GM12878 (cell line): ENCODE measurements at regions not wholly inside any gene's neighbourhood (a gene's known extent, or its start where the extent isn't known, plus 50 kb on each side); places are given as distances from the start of the nearest gene placed in this dataset.

Experiments used
- ATAC-seq: fragments of 200-7000 bp; cut with Tn5 transposase; 3 replicates; pipeline ENCODE4 v1.9.1; 2020; ENCODE audit warnings: mild to moderate bottlenecking, moderate library complexity
- BruUV-seq: library from RNA; stranded (reverse); fragments of 400-500 nt; replicated peaks from 2 replicates; lab custom pipeline; 2021; lab: Mats Ljungman, UMichigan
- CTCF ChIA-PET: fragments of 300-600 bp; sonication (Branson Sonifier 250); formaldehyde crosslinking; extraction: SDS; loops from one replicate; lab custom pipeline; 2021; ENCODE audit warnings: inconsistent platforms; lab: Yijun Ruan, JAX
- POLR2A ChIA-PET: fragments of 350-600 bp; formaldehyde crosslinking; extraction: SDS; loops from one replicate; lab custom pipeline; 2021; ENCODE audit warnings: inconsistent platforms; lab: Charles Lee
- RAD21 ChIA-PET: fragments of 300-600 bp; sonication (Branson Sonifier 250); formaldehyde crosslinking; loops from one replicate; lab custom pipeline; 2023; ENCODE audit warnings: antibody characterized with exemption; ENCODE audit not compliant: unreplicated experiment; lab: Charles Lee
- SMC1A ChIA-PET: fragments of 300-600 bp; sonication (Branson Sonifier 250); formaldehyde crosslinking; loops from one replicate; lab custom pipeline; 2023; ENCODE audit not compliant: unreplicated experiment, uncharacterized antibody; lab: Charles Lee
- DNase-seq: peaks from one replicate; pipeline ENCODE4 v3.0.0-alpha.2; 2011; ENCODE audit warnings: low read depth, low spot score
- FAIRE-seq: peaks from 3 replicates; lab custom pipeline; 2011; peaks lifted over from hg19 to GRCh38; lab: Jason Lieb, UNC
- H2AFZ ChIP-seq: 2 replicates; pipeline ENCODE4 v1.6.0; 2011; ENCODE audit warnings: low read depth, low read length, control low read depth; ENCODE audit not compliant: control insufficient read depth
- H3K27ac ChIP-seq: 2 replicates; pipeline ENCODE4 v1.5.1; 2011; ENCODE audit warnings: control low read depth; ENCODE audit not compliant: control insufficient read depth, insufficient read depth
- H3K27me3 ChIP-seq, 2 experiments: replicated peaks in 1 of 2; 2 replicates each; pipeline versions ENCODE4 v1.6.0 to v1.6.1; 2011; ENCODE audit warnings: low read length in 1 of 2; ENCODE audit not compliant: control insufficient read depth in 2 of 2, insufficient read depth in 2 of 2
- H3K36me3 ChIP-seq, 2 experiments: 2 replicates each; pipeline ENCODE4 v1.5.1; 2011; ENCODE audit warnings: low read length in 1 of 2; ENCODE audit not compliant: control insufficient read depth in 2 of 2, insufficient read depth in 2 of 2
- H3K4me1 ChIP-seq: 2 replicates; pipeline ENCODE4 v1.6.1; 2011; ENCODE audit warnings: mild to moderate bottlenecking, low read length, moderate library complexity, mixed read lengths; ENCODE audit not compliant: control insufficient read depth, insufficient read depth
- H3K4me2 ChIP-seq: 2 replicates; pipeline ENCODE4 v1.6.0; 2011; ENCODE audit warnings: control low read depth; ENCODE audit not compliant: control insufficient read depth, insufficient read depth
- H3K4me3 ChIP-seq: fragments of 200-600 bp; sonication (generic); 2 replicates; pipeline ENCODE4 v1.5.1; 2016
- H3K79me2 ChIP-seq: 2 replicates; pipeline ENCODE4 v1.6.0; 2011; ENCODE audit warnings: low read length; ENCODE audit not compliant: control insufficient read depth, insufficient read depth
- H3K9ac ChIP-seq: 2 replicates; pipeline ENCODE4 v1.8.0; 2011; ENCODE audit warnings: low read length, control low read depth, mixed read lengths; ENCODE audit not compliant: control insufficient read depth, insufficient read depth
- H3K9me3 ChIP-seq: replicated peaks from 3 replicates; pipeline ENCODE4 v1.5.1; 2011; ENCODE audit warnings: mild to moderate bottlenecking, low read length; ENCODE audit not compliant: control insufficient read depth, insufficient read depth
- H4K20me1 ChIP-seq: 2 replicates; pipeline ENCODE4 v1.6.0; 2011; ENCODE audit not compliant: control insufficient read depth, insufficient read depth
- CHD4 ChIP-seq: fragments of 200-600 bp; sonication (generic); IDR thresholded peaks from 2 replicates; pipeline ENCODE4 v1.6.1; 2016; ENCODE audit warnings: mild to moderate bottlenecking
- CTCF ChIP-seq, 3 experiments: IDR thresholded peaks in 2 of 3; conservative IDR thresholded peaks in 1 of 3; 2 replicates each; pipeline ENCODE4 v1.5.1; 2011; ENCODE audit warnings: low read depth in 3 of 3, low read length in 3 of 3, mild to moderate bottlenecking in 3 of 3, control low read depth in 2 of 3, moderate library complexity in 2 of 3, inconsistent platforms in 1 of 3, mixed read lengths in 1 of 3; ENCODE audit not compliant: control insufficient read depth in 2 of 3, insufficient read depth in 1 of 3; ENCODE audit errors: extremely low read depth in 1 of 3
- EP300 ChIP-seq, 2 experiments: fragments of 150-350 bp in 1 of 2; IDR thresholded peaks; 2 replicates each; pipeline ENCODE4 v1.6.1; 2011 to 2012; ENCODE audit warnings: low read depth in 2 of 2, low read length in 2 of 2, borderline replicate concordance in 1 of 2, improper control_type of control experiment in 1 of 2, inconsistent platforms in 1 of 2; ENCODE audit not compliant: control insufficient read depth in 1 of 2
- ETV6 ChIP-seq, 2 experiments: fragments of 450-650 bp in 1 of 2; IDR thresholded peaks in 1 of 2; conservative IDR thresholded peaks in 1 of 2; 2 replicates each; pipeline ENCODE4 v1.6.1; 2014; ENCODE audit warnings: antibody characterized with exemption in 1 of 2, borderline replicate concordance in 1 of 2, low read depth in 1 of 2, mild to moderate bottlenecking in 1 of 2, moderate library complexity in 1 of 2
- HDAC2 ChIP-seq: fragments of 200-600 bp; sonication (generic); IDR thresholded peaks from 2 replicates; pipeline ENCODE4 v1.6.1; 2017
- MXI1 ChIP-seq: fragments of 150-350 bp; IDR thresholded peaks from 2 replicates; pipeline ENCODE4 v1.6.1; 2011; ENCODE audit warnings: low read depth, mild to moderate bottlenecking, inconsistent platforms, low read length, improper control_type of control experiment
- MYB ChIP-seq: fragments of 150-350 bp; IDR thresholded peaks from 2 replicates; pipeline ENCODE4 v1.6.1; 2014; ENCODE audit warnings: mild to moderate bottlenecking, low read depth, low read length, borderline replicate concordance
- NFXL1 ChIP-seq: fragments of 450-650 bp; IDR thresholded peaks from 2 replicates; pipeline ENCODE4 v1.6.1; 2017; ENCODE audit warnings: antibody characterized with exemption, mild to moderate bottlenecking, borderline replicate concordance
- NR2C2 ChIP-seq: IDR thresholded peaks from 2 replicates; pipeline ENCODE4 v1.6.1; 2011; ENCODE audit warnings: borderline replicate concordance, low read depth; ENCODE audit not compliant: control insufficient read depth, insufficient read length
- RELA ChIP-seq: fragments of 450-650 bp; IDR thresholded peaks from 2 replicates; pipeline ENCODE4 v1.8.0; 2014; ENCODE audit warnings: borderline replicate concordance; ENCODE audit not compliant: partially characterized antibody
- SIN3A ChIP-seq: IDR thresholded peaks from 2 replicates; pipeline ENCODE4 v1.6.1; 2012; ENCODE audit warnings: low read depth, low read length, improper control_type of control experiment
- SPI1 ChIP-seq: IDR thresholded peaks from 2 replicates; pipeline ENCODE4 v1.6.1; 2011; ENCODE audit warnings: low read depth, mild to moderate bottlenecking, low read length, moderate library complexity, borderline replicate concordance; ENCODE audit not compliant: insufficient read depth
- USF2 ChIP-seq: IDR thresholded peaks from 2 replicates; pipeline ENCODE4 v1.6.1; 2011; ENCODE audit warnings: low read depth, low read length, improper control_type of control experiment, borderline replicate concordance
- WGBS: methylation state at CpG from one replicate; pipeline ENCODE4 v1.1.6; 2016; ENCODE audit warnings: low lambda C conversion rate; ENCODE audit not compliant: insufficient replicate concordance, insufficient coverage; ENCODE audit errors: missing lambda C conversion rate; 5-methylcytosine and 5-hydroxymethylcytosine counted together
- in situ Hi-C: fragments of 300-500 bp; cut with MboI; formaldehyde crosslinking; loops from 9 replicates; pipeline ENCODE4 v1.14.3; 2018; ENCODE audit warnings: mixed read lengths
- intact Hi-C: fragments of 100-400 bp; cut with micrococcal nuclease; formaldehyde crosslinking; loops from one replicate; pipeline ENCODE4 v1.14.2; 2022; ENCODE audit not compliant: unreplicated experiment
- TF ChIP-seq, protein P1 (sequence below): fragments of 450-650 bp; IDR thresholded peaks from 2 replicates; pipeline ENCODE4 v1.6.1; 2017; ENCODE audit warnings: mild to moderate bottlenecking, moderate library complexity
- TF ChIP-seq, protein P2 (sequence below): fragments of 450-650 bp; IDR thresholded peaks from 2 replicates; pipeline ENCODE4 v1.6.1; 2017; ENCODE audit warnings: mild to moderate bottlenecking

- no peaks in the 10 kb centered on the region for H3K4me1 ChIP-seq
- no TSS peak for BruUV-seq
- no peak overlapping the region for H3K4me2 ChIP-seq
- in situ Hi-C loops (loop anchor here (25.0 kb wide), 1 partner anchor 815 kb away; no protein-coding TSS in a partner anchor), intact Hi-C loops (no loop called here)
- no peaks in the 10 kb centered on the region for H4K20me1 ChIP-seq
- DNase-seq = no peak
- H3K36me3 ChIP-seq = no peaks in the 10 kb centered on the region
- ChIA-PET RAD21 (no interaction called here), CTCF (interaction anchor here (0.8 kb wide), 1 partner anchor 26 kb away, joined by 3 read pairs; no protein-coding TSS in a partner anchor), POLR2A (interaction anchor here (0.7 to 1.1 kb wide), 2 partner anchors 14 to 55 kb away, joined by 4 to 5 read pairs; no protein-coding TSS in a partner anchor), SMC1A (interaction anchor here (0.6 kb wide), 1 partner anchor 646 kb away, joined by 3 read pairs; no protein-coding TSS in a partner anchor)
- no peak overlapping the region for H3K9ac ChIP-seq
- no peak for FAIRE-seq
- H3K27ac ChIP-seq = no peak overlapping the region
- no peak overlapping the region for H3K4me3 ChIP-seq
- no peaks in the 10 kb centered on the region; a peak in 1 of 4 replicates for H3K27me3 ChIP-seq
- ATAC-seq = no peak
- H2AFZ ChIP-seq = no peak overlapping the region
- no peaks in the 10 kb centered on the region for H3K79me2 ChIP-seq
- WGBS = 61% methylated on average over 3 of the region's 3 CpGs
- no peaks in the 10 kb centered on the region; the same call in 2 of the 3 replicates for H3K9me3 ChIP-seq
- TF ChIP-seq MXI1 (no peak), SIN3A (no peak), ETV6 (conservative IDR thresholded peaks at IDR 0.05 in 1 of 2, IDR thresholded peaks at IDR 0.05 in 1 of 2; ENCODE audit: borderline replicate concordance in 1 of 2, low read depth in 1 of 2) (no peak), EP300 (IDR thresholded peaks at IDR 0.05; ENCODE audit: borderline replicate concordance in 1 of 2, control insufficient read depth in 1 of 2, low read depth in 2 of 2, low read length in 2 of 2) (no peak), NR2C2 (no peak), SPI1 (no peak), RELA (no peak), CTCF (IDR thresholded peaks at IDR 0.05 in 2 of 3, conservative IDR thresholded peaks at IDR 0.05 in 1 of 3; ENCODE audit: control insufficient read depth in 2 of 3, extremely low read depth in 1 of 3, insufficient read depth in 1 of 3, low read depth in 3 of 3, low read length in 3 of 3) (no peak), HDAC2 (no peak), USF2 (no peak), CHD4 (no peak), MYB (no peak), NFXL1 (no peak)
- TF ChIP-seq, protein P1, sequence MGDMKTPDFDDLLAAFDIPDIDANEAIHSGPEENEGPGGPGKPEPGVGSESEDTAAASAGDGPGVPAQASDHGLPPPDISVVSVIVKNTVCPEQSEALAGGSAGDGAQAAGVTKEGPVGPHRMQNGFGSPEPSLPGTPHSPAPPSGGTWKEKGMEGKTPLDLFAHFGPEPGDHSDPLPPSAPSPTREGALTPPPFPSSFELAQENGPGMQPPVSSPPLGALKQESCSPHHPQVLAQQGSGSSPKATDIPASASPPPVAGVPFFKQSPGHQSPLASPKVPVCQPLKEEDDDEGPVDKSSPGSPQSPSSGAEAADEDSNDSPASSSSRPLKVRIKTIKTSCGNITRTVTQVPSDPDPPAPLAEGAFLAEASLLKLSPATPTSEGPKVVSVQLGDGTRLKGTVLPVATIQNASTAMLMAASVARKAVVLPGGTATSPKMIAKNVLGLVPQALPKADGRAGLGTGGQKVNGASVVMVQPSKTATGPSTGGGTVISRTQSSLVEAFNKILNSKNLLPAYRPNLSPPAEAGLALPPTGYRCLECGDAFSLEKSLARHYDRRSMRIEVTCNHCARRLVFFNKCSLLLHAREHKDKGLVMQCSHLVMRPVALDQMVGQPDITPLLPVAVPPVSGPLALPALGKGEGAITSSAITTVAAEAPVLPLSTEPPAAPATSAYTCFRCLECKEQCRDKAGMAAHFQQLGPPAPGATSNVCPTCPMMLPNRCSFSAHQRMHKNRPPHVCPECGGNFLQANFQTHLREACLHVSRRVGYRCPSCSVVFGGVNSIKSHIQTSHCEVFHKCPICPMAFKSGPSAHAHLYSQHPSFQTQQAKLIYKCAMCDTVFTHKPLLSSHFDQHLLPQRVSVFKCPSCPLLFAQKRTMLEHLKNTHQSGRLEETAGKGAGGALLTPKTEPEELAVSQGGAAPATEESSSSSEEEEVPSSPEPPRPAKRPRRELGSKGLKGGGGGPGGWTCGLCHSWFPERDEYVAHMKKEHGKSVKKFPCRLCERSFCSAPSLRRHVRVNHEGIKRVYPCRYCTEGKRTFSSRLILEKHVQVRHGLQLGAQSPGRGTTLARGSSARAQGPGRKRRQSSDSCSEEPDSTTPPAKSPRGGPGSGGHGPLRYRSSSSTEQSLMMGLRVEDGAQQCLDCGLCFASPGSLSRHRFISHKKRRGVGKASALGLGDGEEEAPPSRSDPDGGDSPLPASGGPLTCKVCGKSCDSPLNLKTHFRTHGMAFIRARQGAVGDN = no peak
- TF ChIP-seq, protein P2, sequence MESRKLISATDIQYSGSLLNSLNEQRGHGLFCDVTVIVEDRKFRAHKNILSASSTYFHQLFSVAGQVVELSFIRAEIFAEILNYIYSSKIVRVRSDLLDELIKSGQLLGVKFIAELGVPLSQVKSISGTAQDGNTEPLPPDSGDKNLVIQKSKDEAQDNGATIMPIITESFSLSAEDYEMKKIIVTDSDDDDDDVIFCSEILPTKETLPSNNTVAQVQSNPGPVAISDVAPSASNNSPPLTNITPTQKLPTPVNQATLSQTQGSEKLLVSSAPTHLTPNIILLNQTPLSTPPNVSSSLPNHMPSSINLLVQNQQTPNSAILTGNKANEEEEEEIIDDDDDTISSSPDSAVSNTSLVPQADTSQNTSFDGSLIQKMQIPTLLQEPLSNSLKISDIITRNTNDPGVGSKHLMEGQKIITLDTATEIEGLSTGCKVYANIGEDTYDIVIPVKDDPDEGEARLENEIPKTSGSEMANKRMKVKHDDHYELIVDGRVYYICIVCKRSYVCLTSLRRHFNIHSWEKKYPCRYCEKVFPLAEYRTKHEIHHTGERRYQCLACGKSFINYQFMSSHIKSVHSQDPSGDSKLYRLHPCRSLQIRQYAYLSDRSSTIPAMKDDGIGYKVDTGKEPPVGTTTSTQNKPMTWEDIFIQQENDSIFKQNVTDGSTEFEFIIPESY = no peak
These were observed 388.9 kb downstream of the NPIPA8 start for GRCh38 chr16:17947637-17948036.
